K562 (cell line): ENCODE measurements at regions not wholly inside any gene's neighbourhood (a gene's known extent, or its start where the extent isn't known, plus 50 kb on each side); places are given as distances from the start of the nearest gene placed in this dataset.

ENCODE experiments used
- ATAC-seq: fragments of 200-7000 bp; cut with Tn5 transposase; 3 replicates; pipeline ENCODE4 v1.9.1; 2020; ENCODE audit warnings: moderate library complexity
- BruUV-seq: library from RNA; stranded (reverse); fragments of 400-500 nt; replicated peaks from 2 replicates; lab custom pipeline; 2021; lab: Mats Ljungman, UMichigan
- CTCF ChIA-PET: fragments of 300-600 bp; formaldehyde crosslinking; extraction: SDS; loops from one replicate; lab custom pipeline; 2021; ENCODE audit warnings: low intra/inter-chr PET ratio; lab: Yijun Ruan, JAX
- POLR2A ChIA-PET: fragments of 300-600, 350-650 bp; sonication (Branson Sonifier 250); formaldehyde crosslinking; extraction: SDS; loops from one replicate; lab custom pipeline; 2021; ENCODE audit warnings: antibody characterized with exemption, inconsistent platforms; lab: Yijun Ruan, JAX
- DNase-seq, 4 experiments: peaks; one replicate each; pipeline versions ENCODE4 v3.0.0 to v3.0.0-alpha.2; 2011 to 2018; ENCODE audit warnings: low spot score in 3 of 4, mixed read lengths in 3 of 4; ENCODE audit errors: extremely low read depth in 1 of 4
- FAIRE-seq: peaks from 2 replicates; lab custom pipeline; 2011; peaks lifted over from hg19 to GRCh38; lab: Jason Lieb, UNC
- H2AFZ ChIP-seq: 2 replicates; pipeline ENCODE4 v1.6.0; 2011; ENCODE audit warnings: low read depth, low read length, control low read depth, inconsistent platforms
- H3K27ac ChIP-seq: fragments of 200-600 bp; 3 replicates; pipeline ENCODE4 v1.8.0; 2011; ENCODE audit warnings: low read depth, mild to moderate bottlenecking, control low read depth, inconsistent platforms, low read length, moderate library complexity, mixed read lengths; ENCODE audit errors: extremely low read depth
- H3K27me3 ChIP-seq, 2 experiments: fragments of 300-600 bp in 1 of 2; 2 replicates in 1 of 2; 3 replicates in 1 of 2; pipeline versions ENCODE4 v1.6.0 to v1.8.0; 2011; ENCODE audit warnings: inconsistent platforms in 2 of 2, low read length in 2 of 2, mild to moderate bottlenecking in 1 of 2, mixed read lengths in 1 of 2, moderate library complexity in 1 of 2; ENCODE audit not compliant: control insufficient read depth in 2 of 2, insufficient read depth in 2 of 2
- H3K36me3 ChIP-seq: fragments of 300-600 bp; 3 replicates; pipeline ENCODE4 v1.8.0; 2011; ENCODE audit warnings: mild to moderate bottlenecking, low read length, inconsistent platforms; ENCODE audit not compliant: control insufficient read depth, insufficient read depth
- H3K4me1 ChIP-seq, 2 experiments: fragments of 200-600 bp in 1 of 2; replicated peaks in 1 of 2; 2 replicates in 1 of 2; 3 replicates in 1 of 2; pipeline versions ENCODE4 v1.5.1 to v1.8.0; 2011; ENCODE audit warnings: inconsistent platforms in 2 of 2, low read length in 2 of 2, mild to moderate bottlenecking in 1 of 2, mixed read lengths in 1 of 2, moderate library complexity in 1 of 2; ENCODE audit not compliant: control insufficient read depth in 2 of 2, insufficient read depth in 2 of 2
- H3K4me2 ChIP-seq: 2 replicates; pipeline ENCODE4 v1.6.1; 2011; ENCODE audit warnings: low read length, control low read depth, inconsistent platforms, mixed read lengths; ENCODE audit not compliant: insufficient read depth
- H3K4me3 ChIP-seq: fragments of 200-600 bp; sonication (generic), shearing (Covaris generic); 2 replicates; pipeline ENCODE4 v1.5.1; 2016; ENCODE audit warnings: control low read depth, inconsistent platforms
- H3K79me2 ChIP-seq: fragments of 200-600 bp; 3 replicates; pipeline ENCODE4 v1.8.0; 2011; ENCODE audit warnings: low read length, inconsistent platforms; ENCODE audit not compliant: control insufficient read depth, insufficient read depth
- H3K9ac ChIP-seq, 2 experiments: 2 replicates each; pipeline versions ENCODE4 v1.6.0 to v1.6.1; 2011; ENCODE audit warnings: low read depth in 2 of 2, low read length in 2 of 2, control low read depth in 1 of 2, inconsistent platforms in 1 of 2, mild to moderate bottlenecking in 1 of 2, mixed read lengths in 1 of 2; ENCODE audit not compliant: insufficient read depth in 1 of 2
- H3K9me1 ChIP-seq: one replicate; pipeline ENCODE4 v1.6.0; 2011; ENCODE audit warnings: inconsistent platforms, mild to moderate bottlenecking, low read length, moderate library complexity; ENCODE audit not compliant: control insufficient read depth, insufficient read depth
- H3K9me3 ChIP-seq: replicated peaks from 2 replicates; pipeline ENCODE4 v1.5.1; 2011; ENCODE audit warnings: low read depth, low read length, inconsistent platforms; ENCODE audit not compliant: control insufficient read depth, insufficient read depth
- H4K20me1 ChIP-seq: replicated peaks from 2 replicates; pipeline ENCODE4 v1.6.1; 2011; ENCODE audit warnings: low read length, inconsistent platforms, mixed read lengths; ENCODE audit not compliant: control insufficient read depth, insufficient read depth
- ARHGAP35 ChIP-seq: fragments of 450-650 bp; IDR thresholded peaks from 2 replicates; pipeline ENCODE4 v1.6.1; 2018; ENCODE audit not compliant: partially characterized antibody
- ARID3B ChIP-seq: fragments of 250-450 bp; sonication (Bioruptor Pico); IDR thresholded peaks from 2 replicates; pipeline ENCODE4 v1.4.0; 2020; ENCODE audit warnings: borderline replicate concordance
- CBX1 ChIP-seq: sonication (generic); IDR thresholded peaks from 2 replicates; pipeline ENCODE4 v1.6.1; 2016; ENCODE audit warnings: antibody characterized with exemption, low read depth, mild to moderate bottlenecking
- ETV1 ChIP-seq: fragments of 450-650 bp; conservative IDR thresholded peaks from 2 replicates; pipeline ENCODE4 v1.6.1; 2016; ENCODE audit warnings: missing genetic modification characterization, control low read depth, low read depth, missing compliant biosample characterization
- MAFK ChIP-seq: IDR thresholded peaks from 2 replicates; pipeline ENCODE4 v1.6.1; 2011; ENCODE audit warnings: low read length, improper control_type of control experiment
- NCOA6 ChIP-seq: fragments of 450-650 bp; IDR thresholded peaks from 2 replicates; pipeline ENCODE4 v1.6.1; 2017; ENCODE audit warnings: mild to moderate bottlenecking
- NELFE ChIP-seq: IDR thresholded peaks from 2 replicates; pipeline ENCODE4 v1.6.1; 2011; ENCODE audit warnings: mild to moderate bottlenecking; ENCODE audit not compliant: insufficient read depth, insufficient read length
- NONO ChIP-seq, 2 experiments: fragments of 200-400 bp in 1 of 2; fragments of 450-650 bp in 1 of 2; formaldehyde crosslinking in 1 of 2; IDR thresholded peaks; 2 replicates each; pipeline ENCODE4 v1.6.1; 2017; ENCODE audit warnings: low read depth in 2 of 2, mild to moderate bottlenecking in 2 of 2, moderate library complexity in 2 of 2, low read length in 1 of 2
- TCF7L2 ChIP-seq: fragments of 150-350 bp; IDR thresholded peaks from 2 replicates; pipeline ENCODE4 v1.6.1; 2016; ENCODE audit warnings: low read depth, mild to moderate bottlenecking, low read length, moderate library complexity
- ZEB2 ChIP-seq: fragments of 450-650 bp; IDR thresholded peaks from 2 replicates; pipeline ENCODE4 v1.6.1; 2016
- in situ Hi-C: fragments of 300-500 bp; cut with MboI; formaldehyde crosslinking; loops from 4 replicates; pipeline ENCODE4 v1.15.0; 2018; ENCODE audit warnings: inconsistent platforms, mixed read lengths
- intact Hi-C: fragments of 100-400 bp; cut with micrococcal nuclease; formaldehyde crosslinking; loops from 2 replicates; pipeline ENCODE4 v1.14.2; 2022

- CTCF ChIA-PET: no interaction called here
- Histone ChIP-seq H3K27ac (no peak overlapping the region), H3K9ac (no peak overlapping the region), H4K20me1 (no peaks in the 10 kb centered on the region), H3K9me3 (no peaks in the 10 kb centered on the region), H3K79me2 (no peaks in the 10 kb centered on the region), H3K4me2 (no peak overlapping the region), H2AFZ (no peak overlapping the region), H3K36me3 (no peaks in the 10 kb centered on the region)
- in situ Hi-C loops: no loop called here
- no TSS peak for BruUV-seq
- ATAC-seq (no peak), DNase-seq (no peak), FAIRE-seq (no peak)
- intact Hi-C loops: no loop called here
- TF ChIP-seq ETV1 (tag) (no peak), NCOA6 (no peak), ARID3B (CRISPR knock-in tag) (no peak), ZEB2 (no peak), TCF7L2 (no peak), CBX1 (no peak), NONO (IDR thresholded peaks at IDR 0.05; ENCODE audit: low read depth in 2 of 2, low read length in 1 of 2) (no peak), MAFK (no peak), ARHGAP35 (no peak), NELFE (no peak)
- TF ChIP-seq, all 486 proteins: peak for 0
- no peaks in the 10 kb centered on the region for H3K4me1 ChIP-seq
- POLR2A ChIA-PET: interaction anchor here (0.7 kb wide), 2 partner anchors 25 to 28 kb away, joined by 3 read pairs; no protein-coding TSS in a partner anchor
- no peaks in the 10 kb centered on the region for H3K27me3 ChIP-seq
- H3K4me3 ChIP-seq: no peak overlapping the region
- no peaks in the 10 kb centered on the region for H3K9me1 ChIP-seq
Measured at GRCh38 chr20:7161690-7162089, 394.2 kb downstream of the BMP2 start.
